HEK293 (cell line): ENCODE measurements at regions not wholly inside any gene's neighbourhood (a gene's known extent, or its start where the extent isn't known, plus 50 kb on each side); places are given as distances from the start of the nearest gene placed in this dataset.

Experiments
- BCL11A ChIP-seq: fragments of 450-650 bp; formaldehyde crosslinking; IDR thresholded peaks from 2 replicates; pipeline ENCODE4 v1.5.1; 2016; ENCODE audit warnings: low read depth, missing biosample characterization, missing genetic modification characterization
- ZNF221 ChIP-seq: fragments of 450-650 bp; formaldehyde crosslinking; IDR thresholded peaks from 2 replicates; pipeline ENCODE4 v1.5.1; 2017; ENCODE audit warnings: missing biosample characterization, missing genetic modification characterization, borderline replicate concordance
- TF ChIP-seq, protein P1 (sequence below): fragments of 450-650 bp; formaldehyde crosslinking; IDR thresholded peaks from 2 replicates; pipeline ENCODE4 v1.5.1; 2016; ENCODE audit warnings: missing biosample characterization, missing genetic modification characterization
- TF ChIP-seq, protein P2 (sequence below): IDR thresholded peaks from 2 replicates; pipeline ENCODE4 v1.6.1; 2011; ENCODE audit warnings: mild to moderate bottlenecking, low read depth, low read length, borderline replicate concordance
- TF ChIP-seq, protein P3 (sequence below): fragments of 450-650 bp; formaldehyde crosslinking; IDR thresholded peaks from 2 replicates; pipeline ENCODE4 v1.5.1; 2016; ENCODE audit warnings: missing biosample characterization, missing genetic modification characterization
- TF ChIP-seq, protein P4 (sequence below): fragments of 450-650 bp; formaldehyde crosslinking; IDR thresholded peaks from 2 replicates; pipeline ENCODE4 v1.5.1; 2016; ENCODE audit warnings: missing biosample characterization, missing genetic modification characterization

DNA sequence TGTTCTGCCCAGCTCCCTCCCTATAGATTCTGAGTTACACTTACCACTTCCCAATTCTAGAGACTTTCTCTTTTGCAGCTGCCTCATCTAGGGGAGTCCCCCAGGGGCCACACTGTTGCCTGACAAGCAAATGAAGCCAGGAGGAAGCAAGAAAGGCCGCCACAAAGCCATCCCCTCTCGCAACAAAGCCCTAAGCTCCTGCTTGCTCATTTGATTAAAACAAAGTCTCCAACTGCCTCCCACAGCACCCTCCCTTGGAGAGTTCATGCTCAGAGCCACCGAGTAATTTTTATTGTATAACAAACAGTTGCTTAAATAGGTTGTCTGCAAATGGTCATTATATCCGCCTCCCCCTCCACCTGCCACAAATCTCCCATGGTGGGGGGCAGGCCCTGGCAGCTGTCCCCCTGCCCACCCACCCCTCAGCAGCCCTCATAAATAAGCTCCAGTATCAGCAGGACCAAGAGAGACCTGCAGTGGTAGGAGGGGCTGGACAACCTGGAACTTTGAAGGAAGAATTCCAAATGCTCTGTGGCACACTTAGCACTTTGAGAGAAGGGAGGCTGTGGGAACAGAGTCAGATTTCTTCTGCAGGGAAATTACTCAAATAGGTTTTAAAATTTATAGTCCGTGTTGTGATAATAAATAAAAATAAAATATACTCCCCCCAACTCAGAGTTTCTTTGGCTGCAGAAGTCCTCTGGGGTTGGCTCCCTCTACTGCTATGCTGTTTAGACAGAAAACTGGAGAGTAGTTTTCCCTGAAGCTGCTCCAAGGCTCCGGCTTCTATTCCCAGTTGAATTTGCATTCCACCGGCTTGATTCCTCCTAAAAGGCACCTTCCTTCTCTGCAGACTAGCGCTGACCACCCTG lies 237.5 kb downstream of the TTLL7 start:
- TF ChIP-seq, protein P1, sequence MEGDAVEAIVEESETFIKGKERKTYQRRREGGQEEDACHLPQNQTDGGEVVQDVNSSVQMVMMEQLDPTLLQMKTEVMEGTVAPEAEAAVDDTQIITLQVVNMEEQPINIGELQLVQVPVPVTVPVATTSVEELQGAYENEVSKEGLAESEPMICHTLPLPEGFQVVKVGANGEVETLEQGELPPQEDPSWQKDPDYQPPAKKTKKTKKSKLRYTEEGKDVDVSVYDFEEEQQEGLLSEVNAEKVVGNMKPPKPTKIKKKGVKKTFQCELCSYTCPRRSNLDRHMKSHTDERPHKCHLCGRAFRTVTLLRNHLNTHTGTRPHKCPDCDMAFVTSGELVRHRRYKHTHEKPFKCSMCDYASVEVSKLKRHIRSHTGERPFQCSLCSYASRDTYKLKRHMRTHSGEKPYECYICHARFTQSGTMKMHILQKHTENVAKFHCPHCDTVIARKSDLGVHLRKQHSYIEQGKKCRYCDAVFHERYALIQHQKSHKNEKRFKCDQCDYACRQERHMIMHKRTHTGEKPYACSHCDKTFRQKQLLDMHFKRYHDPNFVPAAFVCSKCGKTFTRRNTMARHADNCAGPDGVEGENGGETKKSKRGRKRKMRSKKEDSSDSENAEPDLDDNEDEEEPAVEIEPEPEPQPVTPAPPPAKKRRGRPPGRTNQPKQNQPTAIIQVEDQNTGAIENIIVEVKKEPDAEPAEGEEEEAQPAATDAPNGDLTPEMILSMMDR (tag by site-specific recombination), result no peak
- TF ChIP-seq, protein P2, sequence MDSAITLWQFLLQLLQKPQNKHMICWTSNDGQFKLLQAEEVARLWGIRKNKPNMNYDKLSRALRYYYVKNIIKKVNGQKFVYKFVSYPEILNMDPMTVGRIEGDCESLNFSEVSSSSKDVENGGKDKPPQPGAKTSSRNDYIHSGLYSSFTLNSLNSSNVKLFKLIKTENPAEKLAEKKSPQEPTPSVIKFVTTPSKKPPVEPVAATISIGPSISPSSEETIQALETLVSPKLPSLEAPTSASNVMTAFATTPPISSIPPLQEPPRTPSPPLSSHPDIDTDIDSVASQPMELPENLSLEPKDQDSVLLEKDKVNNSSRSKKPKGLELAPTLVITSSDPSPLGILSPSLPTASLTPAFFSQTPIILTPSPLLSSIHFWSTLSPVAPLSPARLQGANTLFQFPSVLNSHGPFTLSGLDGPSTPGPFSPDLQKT, result no peak
- TF ChIP-seq ZNF221 (tag by site-specific recombination) (no peak), BCL11A (no peak)
- TF ChIP-seq, protein P3, sequence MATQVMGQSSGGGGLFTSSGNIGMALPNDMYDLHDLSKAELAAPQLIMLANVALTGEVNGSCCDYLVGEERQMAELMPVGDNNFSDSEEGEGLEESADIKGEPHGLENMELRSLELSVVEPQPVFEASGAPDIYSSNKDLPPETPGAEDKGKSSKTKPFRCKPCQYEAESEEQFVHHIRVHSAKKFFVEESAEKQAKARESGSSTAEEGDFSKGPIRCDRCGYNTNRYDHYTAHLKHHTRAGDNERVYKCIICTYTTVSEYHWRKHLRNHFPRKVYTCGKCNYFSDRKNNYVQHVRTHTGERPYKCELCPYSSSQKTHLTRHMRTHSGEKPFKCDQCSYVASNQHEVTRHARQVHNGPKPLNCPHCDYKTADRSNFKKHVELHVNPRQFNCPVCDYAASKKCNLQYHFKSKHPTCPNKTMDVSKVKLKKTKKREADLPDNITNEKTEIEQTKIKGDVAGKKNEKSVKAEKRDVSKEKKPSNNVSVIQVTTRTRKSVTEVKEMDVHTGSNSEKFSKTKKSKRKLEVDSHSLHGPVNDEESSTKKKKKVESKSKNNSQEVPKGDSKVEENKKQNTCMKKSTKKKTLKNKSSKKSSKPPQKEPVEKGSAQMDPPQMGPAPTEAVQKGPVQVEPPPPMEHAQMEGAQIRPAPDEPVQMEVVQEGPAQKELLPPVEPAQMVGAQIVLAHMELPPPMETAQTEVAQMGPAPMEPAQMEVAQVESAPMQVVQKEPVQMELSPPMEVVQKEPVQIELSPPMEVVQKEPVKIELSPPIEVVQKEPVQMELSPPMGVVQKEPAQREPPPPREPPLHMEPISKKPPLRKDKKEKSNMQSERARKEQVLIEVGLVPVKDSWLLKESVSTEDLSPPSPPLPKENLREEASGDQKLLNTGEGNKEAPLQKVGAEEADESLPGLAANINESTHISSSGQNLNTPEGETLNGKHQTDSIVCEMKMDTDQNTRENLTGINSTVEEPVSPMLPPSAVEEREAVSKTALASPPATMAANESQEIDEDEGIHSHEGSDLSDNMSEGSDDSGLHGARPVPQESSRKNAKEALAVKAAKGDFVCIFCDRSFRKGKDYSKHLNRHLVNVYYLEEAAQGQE (tag by site-specific recombination), result no peak
- TF ChIP-seq, protein P4, sequence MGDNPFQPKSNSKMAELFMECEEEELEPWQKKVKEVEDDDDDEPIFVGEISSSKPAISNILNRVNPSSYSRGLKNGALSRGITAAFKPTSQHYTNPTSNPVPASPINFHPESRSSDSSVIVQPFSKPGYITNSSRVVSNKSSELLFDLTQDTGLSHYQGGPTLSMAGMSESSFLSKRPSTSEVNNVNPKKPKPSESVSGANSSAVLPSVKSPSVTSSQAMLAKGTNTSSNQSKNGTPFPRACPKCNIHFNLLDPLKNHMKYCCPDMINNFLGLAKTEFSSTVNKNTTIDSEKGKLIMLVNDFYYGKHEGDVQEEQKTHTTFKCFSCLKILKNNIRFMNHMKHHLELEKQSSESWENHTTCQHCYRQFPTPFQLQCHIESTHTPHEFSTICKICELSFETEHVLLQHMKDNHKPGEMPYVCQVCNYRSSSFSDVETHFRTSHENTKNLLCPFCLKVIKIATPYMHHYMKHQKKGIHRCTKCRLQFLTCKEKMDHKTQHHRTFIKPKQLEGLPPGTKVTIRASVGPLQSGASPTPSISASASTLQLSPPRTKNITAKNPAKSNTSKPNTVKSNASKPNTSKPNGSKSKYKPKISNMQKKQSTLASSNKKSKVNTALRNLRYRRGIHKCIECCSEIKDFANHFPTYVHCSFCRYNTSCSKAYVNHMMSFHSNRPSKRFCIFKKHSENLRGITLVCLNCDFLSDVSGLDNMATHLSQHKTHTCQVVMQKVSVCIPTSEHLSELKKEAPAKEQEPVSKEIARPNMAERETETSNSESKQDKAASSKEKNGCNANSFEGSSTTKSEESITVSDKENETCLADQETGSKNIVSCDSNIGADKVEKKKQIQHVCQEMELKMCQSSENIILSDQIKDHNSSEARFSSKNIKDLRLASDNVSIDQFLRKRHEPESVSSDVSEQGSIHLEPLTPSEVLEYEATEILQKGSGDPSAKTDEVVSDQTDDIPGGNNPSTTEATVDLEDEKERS, result no peak
